GM23248 (cell line): ENCODE measurements at regions not wholly inside any gene's neighbourhood (a gene's known extent, or its start where the extent isn't known, plus 50 kb on each side); places are given as distances from the start of the nearest gene placed in this dataset.

Experiments used
- EZH2 ChIP-seq: fragments of 200-600 bp; sonication (generic); IDR thresholded peaks from 2 replicates; pipeline ENCODE4 v1.6.1; 2018; ENCODE audit warnings: antibody characterized with exemption, mild to moderate bottlenecking; ENCODE audit not compliant: insufficient read depth, poor library complexity, severe bottlenecking
- EZH2phosphoT487 ChIP-seq: fragments of 200-600 bp; sonication (generic); IDR thresholded peaks from 2 replicates; pipeline ENCODE4 v1.6.1; 2018; ENCODE audit warnings: antibody characterized with exemption, moderate library complexity, mild to moderate bottlenecking, low read depth; ENCODE audit not compliant: insufficient read depth

GRCh38 chr3:104555728-104556127, 811.0 kb upstream of the ALCAM start:
- no peak for TF ChIP-seq EZH2
- no peak for TF ChIP-seq EZH2phosphoT487
